ENCODE measurements at regions not wholly inside any gene's neighbourhood (a gene's known extent, or its start where the extent isn't known, plus 50 kb on each side); places are given as distances from the start of the nearest gene placed in this dataset.

GRCh38 chr17:72489272-72489641, 368.4 kb downstream of the SOX9 start:
- H3K9me3 ChIP-seq (ENCODE audit: insufficient read depth, low read length): no peaks in the 10 kb centered on the region; the same call in 1 of the 2 replicates
- H3K4me2 ChIP-seq (ENCODE audit: low read depth, low read length, poor library complexity, severe bottlenecking): no peak overlapping the region
- TF ChIP-seq EZH2phosphoT487 (conservative IDR thresholded peaks at IDR 0.05; ENCODE audit: low read length): no peak
- TF ChIP-seq, protein P1, sequence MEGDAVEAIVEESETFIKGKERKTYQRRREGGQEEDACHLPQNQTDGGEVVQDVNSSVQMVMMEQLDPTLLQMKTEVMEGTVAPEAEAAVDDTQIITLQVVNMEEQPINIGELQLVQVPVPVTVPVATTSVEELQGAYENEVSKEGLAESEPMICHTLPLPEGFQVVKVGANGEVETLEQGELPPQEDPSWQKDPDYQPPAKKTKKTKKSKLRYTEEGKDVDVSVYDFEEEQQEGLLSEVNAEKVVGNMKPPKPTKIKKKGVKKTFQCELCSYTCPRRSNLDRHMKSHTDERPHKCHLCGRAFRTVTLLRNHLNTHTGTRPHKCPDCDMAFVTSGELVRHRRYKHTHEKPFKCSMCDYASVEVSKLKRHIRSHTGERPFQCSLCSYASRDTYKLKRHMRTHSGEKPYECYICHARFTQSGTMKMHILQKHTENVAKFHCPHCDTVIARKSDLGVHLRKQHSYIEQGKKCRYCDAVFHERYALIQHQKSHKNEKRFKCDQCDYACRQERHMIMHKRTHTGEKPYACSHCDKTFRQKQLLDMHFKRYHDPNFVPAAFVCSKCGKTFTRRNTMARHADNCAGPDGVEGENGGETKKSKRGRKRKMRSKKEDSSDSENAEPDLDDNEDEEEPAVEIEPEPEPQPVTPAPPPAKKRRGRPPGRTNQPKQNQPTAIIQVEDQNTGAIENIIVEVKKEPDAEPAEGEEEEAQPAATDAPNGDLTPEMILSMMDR (IDR thresholded peaks at IDR 0.05; ENCODE audit: insufficient read depth, low read length, poor library complexity, severe bottlenecking): no peak
- no peaks in the 10 kb centered on the region for H3K9me2 ChIP-seq (replicated peaks; ENCODE audit: insufficient read depth, low read length)
- H4K20me1 ChIP-seq (ENCODE audit: low read depth, low read length): no peaks in the 10 kb centered on the region
- H3K4me3 ChIP-seq (ENCODE audit: insufficient read depth, low read length, poor library complexity, severe bottlenecking): no peak overlapping the region
- H3F3A ChIP-seq (ENCODE audit: insufficient read depth): no peaks in the 10 kb centered on the region
- H3K36me3 ChIP-seq (ENCODE audit: low read length): no peaks in the 10 kb centered on the region
- no peaks in the 10 kb centered on the region for H3K79me2 ChIP-seq (ENCODE audit: insufficient read depth, low read length)
- no peak overlapping the region for H2AFZ ChIP-seq (ENCODE audit: low read depth, low read length, severe bottlenecking)
- no peak overlapping the region for H3K9ac ChIP-seq (ENCODE audit: low read length)
- H3K27ac ChIP-seq (ENCODE audit: low read depth, low read length): no peak overlapping the region
- no peaks in the 10 kb centered on the region for H3K27me3 ChIP-seq (ENCODE audit: low read length)

- Histone ChIP-seq H3K9me3 (ENCODE audit: insufficient read depth, low read length) (no peaks in the 10 kb centered on the region; the same call in 1 of the 2 replicates), H3K27me3 (ENCODE audit: low read length) (no peaks in the 10 kb centered on the region), H3K4me3 (ENCODE audit: insufficient read depth, low read length, poor library complexity, severe bottlenecking) (no peak overlapping the region), H3K79me2 (ENCODE audit: insufficient read depth, low read length) (no peaks in the 10 kb centered on the region), H3F3A (ENCODE audit: insufficient read depth) (no peaks in the 10 kb centered on the region), H3K36me3 (ENCODE audit: low read length) (no peaks in the 10 kb centered on the region), H3K4me2 (ENCODE audit: low read depth, low read length, poor library complexity, severe bottlenecking) (no peak overlapping the region), H3K9ac (ENCODE audit: low read length) (no peak overlapping the region), H4K20me1 (ENCODE audit: low read depth, low read length) (no peaks in the 10 kb centered on the region), H3K9me2 (replicated peaks; ENCODE audit: insufficient read depth, low read length) (no peaks in the 10 kb centered on the region), H2AFZ (ENCODE audit: low read depth, low read length, severe bottlenecking) (no peak overlapping the region), H3K27ac (ENCODE audit: low read depth, low read length) (no peak overlapping the region)
- no peak for TF ChIP-seq EZH2phosphoT487 (conservative IDR thresholded peaks at IDR 0.05; ENCODE audit: low read length)
- TF ChIP-seq, protein P1 (IDR thresholded peaks at IDR 0.05; ENCODE audit: insufficient read depth, low read length, poor library complexity, severe bottlenecking): no peak
Measured at GRCh38 chr17:72491102-72491501, 370.3 kb downstream of the SOX9 start.

- H2AFZ ChIP-seq (ENCODE audit: low read depth, low read length, severe bottlenecking): no peak overlapping the region
- H3K79me2 ChIP-seq (ENCODE audit: insufficient read depth, low read length): no peaks in the 10 kb centered on the region
- no peaks in the 10 kb centered on the region for H4K20me1 ChIP-seq (ENCODE audit: low read depth, low read length)
- H3K36me3 ChIP-seq (ENCODE audit: low read length): no peaks in the 10 kb centered on the region
- H3K9me3 ChIP-seq (ENCODE audit: insufficient read depth, low read length): no peaks in the 10 kb centered on the region; the same call in 1 of the 2 replicates
- no peak overlapping the region for H3K4me3 ChIP-seq (ENCODE audit: insufficient read depth, low read length, poor library complexity, severe bottlenecking)
- H3K9me2 ChIP-seq (replicated peaks; ENCODE audit: insufficient read depth, low read length): no peaks in the 10 kb centered on the region
- H3K4me2 ChIP-seq (ENCODE audit: low read depth, low read length, poor library complexity, severe bottlenecking): no peak overlapping the region
- no peaks in the 10 kb centered on the region for H3F3A ChIP-seq (ENCODE audit: insufficient read depth)
- no peak overlapping the region for H3K27ac ChIP-seq (ENCODE audit: low read depth, low read length)
- H3K9ac ChIP-seq (ENCODE audit: low read length): no peak overlapping the region
- no peaks in the 10 kb centered on the region for H3K27me3 ChIP-seq (ENCODE audit: low read length)
- no peak for TF ChIP-seq EZH2phosphoT487 (conservative IDR thresholded peaks at IDR 0.05; ENCODE audit: low read length)
- TF ChIP-seq, protein P1 (IDR thresholded peaks at IDR 0.05; ENCODE audit: insufficient read depth, low read length, poor library complexity, severe bottlenecking): no peak
Measured at GRCh38 chr17:72492494-72492893, 371.7 kb downstream of the SOX9 start.
